ENCODE measurements at regions not wholly inside any gene's neighbourhood (a gene's known extent, or its start where the extent isn't known, plus 50 kb on each side); places are given as distances from the start of the nearest gene placed in this dataset.

DNA sequence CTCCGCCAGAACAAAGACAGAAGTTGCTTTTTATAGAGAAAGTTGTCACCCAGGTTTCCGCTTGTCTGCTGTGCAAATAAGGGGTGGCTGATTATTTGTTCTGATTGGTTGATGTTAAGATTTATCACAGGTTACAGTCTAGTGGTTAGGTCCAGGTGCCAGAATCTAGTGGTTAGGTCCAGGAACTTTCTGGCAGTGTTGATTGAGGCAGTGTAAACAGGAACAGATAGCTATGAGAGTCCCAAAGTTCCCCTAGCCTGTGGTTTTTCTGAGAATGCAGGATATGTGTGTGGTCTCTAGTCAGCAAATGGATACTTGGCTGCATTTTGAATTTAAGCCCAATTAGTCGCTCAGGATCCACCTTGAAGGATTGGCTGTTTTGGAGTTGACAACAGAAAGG, 148.0 kb downstream of the TMEM200A start:
- Mint-ChIP-seq H3K4me3 (no peak overlapping the region), H3K27ac (ENCODE audit: unreplicated experiment) (no peak overlapping the region)

DNA sequence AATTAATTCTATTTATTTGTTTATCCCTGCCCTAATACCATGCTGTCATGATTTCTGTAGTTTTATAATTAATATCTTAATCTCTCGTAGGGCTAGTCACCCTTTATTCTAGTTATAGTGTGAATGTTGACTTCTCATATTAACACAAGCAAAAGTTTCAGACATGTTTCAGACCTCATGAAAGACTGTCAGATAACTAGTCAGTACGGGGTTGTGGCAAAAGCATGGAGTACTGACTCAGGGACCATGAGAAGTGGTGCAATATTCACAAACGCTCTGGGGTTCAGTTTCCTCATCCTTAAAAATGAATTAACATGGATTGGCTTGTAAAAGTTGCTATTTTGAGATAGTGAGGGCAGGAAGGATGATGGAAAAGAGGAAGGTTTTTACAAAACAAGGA, 148.9 kb downstream of the TMEM200A start:
- H3K4me1 Mint-ChIP-seq = no peaks in the 10 kb centered on the region
- H3K4me3 Mint-ChIP-seq = no peak overlapping the region
- H3K9me3 Mint-ChIP-seq = peaks cover 3% of the 10 kb centered on the region
- no peaks in the 10 kb centered on the region for H3K27me3 Mint-ChIP-seq (ENCODE audit: low read depth)
- no peak overlapping the region for H3K27ac Mint-ChIP-seq (ENCODE audit: unreplicated experiment)
- no peak for DNase-seq (ENCODE audit: low read depth, low spot score)
- TF ChIP-seq, protein P1, sequence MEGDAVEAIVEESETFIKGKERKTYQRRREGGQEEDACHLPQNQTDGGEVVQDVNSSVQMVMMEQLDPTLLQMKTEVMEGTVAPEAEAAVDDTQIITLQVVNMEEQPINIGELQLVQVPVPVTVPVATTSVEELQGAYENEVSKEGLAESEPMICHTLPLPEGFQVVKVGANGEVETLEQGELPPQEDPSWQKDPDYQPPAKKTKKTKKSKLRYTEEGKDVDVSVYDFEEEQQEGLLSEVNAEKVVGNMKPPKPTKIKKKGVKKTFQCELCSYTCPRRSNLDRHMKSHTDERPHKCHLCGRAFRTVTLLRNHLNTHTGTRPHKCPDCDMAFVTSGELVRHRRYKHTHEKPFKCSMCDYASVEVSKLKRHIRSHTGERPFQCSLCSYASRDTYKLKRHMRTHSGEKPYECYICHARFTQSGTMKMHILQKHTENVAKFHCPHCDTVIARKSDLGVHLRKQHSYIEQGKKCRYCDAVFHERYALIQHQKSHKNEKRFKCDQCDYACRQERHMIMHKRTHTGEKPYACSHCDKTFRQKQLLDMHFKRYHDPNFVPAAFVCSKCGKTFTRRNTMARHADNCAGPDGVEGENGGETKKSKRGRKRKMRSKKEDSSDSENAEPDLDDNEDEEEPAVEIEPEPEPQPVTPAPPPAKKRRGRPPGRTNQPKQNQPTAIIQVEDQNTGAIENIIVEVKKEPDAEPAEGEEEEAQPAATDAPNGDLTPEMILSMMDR (conservative IDR thresholded peaks at IDR 0.05) = no peak
- no peaks in the 10 kb centered on the region for H3K36me3 Mint-ChIP-seq (ENCODE audit: low read depth)

More for the DNA sequence above, 148.0 kb downstream of the TMEM200A start:
- no peaks in the 10 kb centered on the region for H3K4me1 Mint-ChIP-seq
- H3K27me3 Mint-ChIP-seq (ENCODE audit: low read depth) = no peaks in the 10 kb centered on the region
- no peak for DNase-seq (ENCODE audit: low read depth, low spot score)
- peaks cover 3% of the 10 kb centered on the region for H3K9me3 Mint-ChIP-seq
- TF ChIP-seq, protein P1 (conservative IDR thresholded peaks at IDR 0.05) = no peak
- H3K36me3 Mint-ChIP-seq (ENCODE audit: low read depth) = no peaks in the 10 kb centered on the region

DNA sequence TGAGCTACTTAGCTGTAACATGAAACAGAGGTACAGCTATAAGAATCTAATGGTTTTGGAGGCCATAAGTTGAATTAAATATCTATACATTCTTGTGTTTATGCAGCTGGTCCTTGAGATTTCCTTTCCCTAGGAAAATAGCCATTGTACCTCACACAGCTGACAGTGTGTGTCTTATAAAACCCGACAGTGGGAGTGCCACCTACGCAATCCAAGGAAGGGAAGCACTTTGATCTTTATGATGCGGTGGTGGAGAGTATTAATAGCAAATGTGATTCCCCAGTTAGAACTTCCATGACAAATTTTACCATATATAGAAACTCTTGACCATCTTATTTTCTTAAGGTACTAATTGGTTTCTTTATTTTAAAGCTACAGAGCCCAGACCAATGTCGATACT, 149.5 kb downstream of the TMEM200A start:
- H3K36me3 Mint-ChIP-seq (ENCODE audit: low read depth) = no peaks in the 10 kb centered on the region
- peaks cover 3% of the 10 kb centered on the region for H3K9me3 Mint-ChIP-seq
- no peaks in the 10 kb centered on the region for H3K4me1 Mint-ChIP-seq
- DNase-seq (ENCODE audit: low read depth, low spot score) = no peak
- no peak overlapping the region for H3K27ac Mint-ChIP-seq (ENCODE audit: unreplicated experiment)
- no peaks in the 10 kb centered on the region for H3K27me3 Mint-ChIP-seq (ENCODE audit: low read depth)
- H3K4me3 Mint-ChIP-seq = no peak overlapping the region
- TF ChIP-seq, protein P1 (conservative IDR thresholded peaks at IDR 0.05) = no peak

DNA sequence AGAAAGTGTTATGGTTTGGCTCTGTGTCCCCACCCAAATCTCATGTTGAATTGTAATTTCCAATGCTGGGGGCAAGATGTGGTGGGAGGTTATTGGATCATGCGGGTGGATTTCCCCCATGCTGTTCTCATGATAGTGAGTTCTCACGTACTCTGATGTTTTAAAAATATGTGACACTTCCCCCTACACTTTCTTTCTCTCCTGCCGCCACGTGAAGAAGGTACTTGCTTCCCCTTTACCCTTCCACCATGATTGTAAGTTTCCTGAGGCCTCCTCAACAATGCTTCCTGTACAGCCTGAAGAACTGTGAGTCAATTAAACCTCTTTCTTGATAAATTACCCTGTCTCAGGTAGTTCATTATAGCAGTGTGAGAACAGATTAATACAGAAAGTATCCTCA, 150.8 kb downstream of the TMEM200A start:
- Mint-ChIP-seq H3K27ac (ENCODE audit: unreplicated experiment) (no peak overlapping the region), H3K36me3 (ENCODE audit: low read depth) (no peaks in the 10 kb centered on the region), H3K4me3 (no peak overlapping the region), H3K9me3 (peaks cover 3% of the 10 kb centered on the region), H3K27me3 (ENCODE audit: low read depth) (no peaks in the 10 kb centered on the region), H3K4me1 (no peaks in the 10 kb centered on the region)
- TF ChIP-seq, protein P1 (conservative IDR thresholded peaks at IDR 0.05) = no peak
- DNase-seq (ENCODE audit: low read depth, low spot score) = no peak

DNA sequence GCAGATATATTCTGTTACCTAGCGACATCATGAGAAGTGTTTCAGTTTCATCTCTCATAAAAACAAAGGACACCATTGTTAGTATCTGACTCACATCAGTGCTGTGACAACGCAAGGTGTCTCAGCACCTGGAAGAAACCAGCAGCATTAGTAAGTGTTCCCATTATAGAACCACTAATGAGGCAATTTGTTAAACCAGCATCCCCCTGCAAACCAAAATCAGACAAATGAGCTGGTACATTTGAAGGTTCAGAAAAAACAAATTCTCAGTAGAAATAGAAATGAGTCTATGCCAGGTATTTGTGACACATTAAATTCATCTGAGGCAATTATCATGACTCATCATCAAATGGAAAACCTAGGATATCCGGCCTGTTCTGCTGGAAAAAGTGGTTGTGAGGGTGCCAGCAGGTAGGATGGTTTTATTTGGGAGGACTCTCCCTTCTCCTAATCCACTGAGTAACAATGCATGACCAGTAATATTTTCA, 151.7 kb downstream of the TMEM200A start:
- no peak overlapping the region for H3K4me3 Mint-ChIP-seq
- peaks cover 3% of the 10 kb centered on the region for H3K9me3 Mint-ChIP-seq
- DNase-seq (ENCODE audit: low read depth, low spot score) = no peak
- TF ChIP-seq, protein P1 (conservative IDR thresholded peaks at IDR 0.05) = no peak
- no peak overlapping the region for H3K27ac Mint-ChIP-seq (ENCODE audit: unreplicated experiment)
- H3K36me3 Mint-ChIP-seq (ENCODE audit: low read depth) = no peaks in the 10 kb centered on the region
- H3K27me3 Mint-ChIP-seq (ENCODE audit: low read depth) = no peaks in the 10 kb centered on the region
- no peaks in the 10 kb centered on the region for H3K4me1 Mint-ChIP-seq

DNA sequence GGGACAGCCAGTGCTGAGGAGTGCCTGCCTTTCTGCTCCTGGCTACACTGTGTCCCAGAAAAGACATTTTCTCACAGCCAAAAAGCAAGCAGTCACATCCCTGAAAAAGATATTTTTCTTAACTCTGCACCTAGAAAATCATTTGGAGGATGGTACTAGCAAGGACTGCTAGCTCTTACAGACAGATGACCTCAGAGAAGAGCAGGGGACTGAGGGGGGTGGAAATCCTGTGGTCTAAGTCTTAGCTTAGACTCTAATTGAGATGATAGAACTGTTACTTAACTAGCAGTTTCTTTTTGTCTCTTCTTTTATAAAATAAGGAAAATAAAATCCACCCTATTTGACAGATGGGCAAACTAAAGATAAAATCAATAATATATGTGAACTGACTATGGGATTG, 152.8 kb downstream of the TMEM200A start:
- H3K36me3 Mint-ChIP-seq (ENCODE audit: low read depth) = no peaks in the 10 kb centered on the region
- DNase-seq (ENCODE audit: low read depth, low spot score) = no peak
- no peak overlapping the region for H3K27ac Mint-ChIP-seq (ENCODE audit: unreplicated experiment)
- no peaks in the 10 kb centered on the region for H3K4me1 Mint-ChIP-seq
- peaks cover 3% of the 10 kb centered on the region for H3K9me3 Mint-ChIP-seq
- no peaks in the 10 kb centered on the region for H3K27me3 Mint-ChIP-seq (ENCODE audit: low read depth)
- H3K4me3 Mint-ChIP-seq = no peak overlapping the region
- TF ChIP-seq, protein P1 (conservative IDR thresholded peaks at IDR 0.05) = no peak

All from neural crest cell (in vitro differentiated cells).